HG03175 (cell line): ENCODE measurements at regions not wholly inside any gene's neighbourhood (a gene's known extent, or its start where the extent isn't known, plus 50 kb on each side); places are given as distances from the start of the nearest gene placed in this dataset.
"Not testable (repeated sequence)": the region's sequence is repeated elsewhere in the genome, so short reads cannot be mapped to it uniquely, and the experiment has no call there.

ENCODE experiments used
- ATAC-seq: cut with Tn5 transposase; IDR thresholded peaks from one replicate; pipeline ENCODE4 v1.9.1; 2021; ENCODE audit warnings: mild to moderate bottlenecking, moderate library complexity; ENCODE audit not compliant: unreplicated experiment

GRCh38 chr14:71618047-71618446 lies 314.2 kb upstream of the RGS6 start:
- ATAC-seq = no peak

GRCh38 chr14:71618716-71619115 lies 313.5 kb upstream of the RGS6 start:
- ATAC-seq = no peak

GRCh38 chr14:71619472-71619871 lies 312.8 kb upstream of the RGS6 start:
- no peak for ATAC-seq

GRCh38 chr14:71620401-71620800 lies 311.8 kb upstream of the RGS6 start:
- no peak for ATAC-seq

DNA sequence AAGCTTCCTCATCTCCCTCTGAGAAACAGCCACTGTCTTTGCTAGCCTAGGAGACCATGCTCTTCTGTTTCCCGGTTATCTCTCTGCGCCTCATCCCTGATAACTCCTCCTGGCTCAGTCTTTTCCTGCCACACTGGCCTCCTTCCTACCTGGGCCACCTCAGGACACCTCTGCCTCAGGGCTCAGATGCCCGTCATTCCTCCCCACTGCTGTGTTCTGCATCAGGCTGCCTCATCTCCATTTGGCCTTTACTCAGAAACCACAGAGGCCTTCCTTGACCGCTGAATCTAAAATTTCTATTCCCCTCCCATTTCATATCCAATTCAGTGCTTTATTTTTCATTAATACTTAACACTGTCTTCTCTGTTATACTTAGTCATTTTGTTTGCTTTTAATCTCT lies 311.0 kb upstream of the RGS6 start:
- ATAC-seq = no peak

DNA sequence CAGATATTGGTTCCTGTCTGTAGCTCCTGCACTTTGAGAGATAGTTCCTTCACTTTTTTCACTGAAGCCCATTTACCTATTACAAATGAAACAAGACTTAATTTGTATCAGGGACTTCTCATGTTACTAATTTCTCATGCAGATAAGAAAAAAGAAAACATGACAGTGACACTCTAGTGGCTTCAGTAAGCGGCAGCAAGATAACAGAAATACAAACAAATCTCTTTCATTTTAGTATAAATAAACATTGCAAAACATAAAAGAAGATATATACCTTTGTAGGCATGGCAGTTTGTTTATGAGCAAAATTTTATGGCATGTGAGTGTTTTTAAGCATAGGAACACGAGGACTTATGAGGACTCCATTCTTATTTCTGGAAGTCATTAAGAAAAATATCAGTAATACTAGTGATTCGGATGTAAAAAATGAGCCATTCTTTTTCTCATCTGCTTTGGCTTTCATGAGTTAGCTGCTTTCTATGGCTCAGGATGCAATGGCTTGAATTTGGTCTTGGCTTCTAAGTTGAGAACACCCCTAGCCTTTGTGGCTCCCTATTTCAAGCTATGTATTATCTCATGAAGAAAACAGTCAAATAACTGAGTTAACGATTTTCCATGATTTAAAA lies 310.1 kb upstream of the RGS6 start:
- ATAC-seq = no peak

GRCh38 chr14:71623939-71624338 lies 308.3 kb upstream of the RGS6 start:
- ATAC-seq = no peak

GRCh38 chr14:71625175-71625574 lies 307.1 kb upstream of the RGS6 start:
- ATAC-seq = no peak

DNA sequence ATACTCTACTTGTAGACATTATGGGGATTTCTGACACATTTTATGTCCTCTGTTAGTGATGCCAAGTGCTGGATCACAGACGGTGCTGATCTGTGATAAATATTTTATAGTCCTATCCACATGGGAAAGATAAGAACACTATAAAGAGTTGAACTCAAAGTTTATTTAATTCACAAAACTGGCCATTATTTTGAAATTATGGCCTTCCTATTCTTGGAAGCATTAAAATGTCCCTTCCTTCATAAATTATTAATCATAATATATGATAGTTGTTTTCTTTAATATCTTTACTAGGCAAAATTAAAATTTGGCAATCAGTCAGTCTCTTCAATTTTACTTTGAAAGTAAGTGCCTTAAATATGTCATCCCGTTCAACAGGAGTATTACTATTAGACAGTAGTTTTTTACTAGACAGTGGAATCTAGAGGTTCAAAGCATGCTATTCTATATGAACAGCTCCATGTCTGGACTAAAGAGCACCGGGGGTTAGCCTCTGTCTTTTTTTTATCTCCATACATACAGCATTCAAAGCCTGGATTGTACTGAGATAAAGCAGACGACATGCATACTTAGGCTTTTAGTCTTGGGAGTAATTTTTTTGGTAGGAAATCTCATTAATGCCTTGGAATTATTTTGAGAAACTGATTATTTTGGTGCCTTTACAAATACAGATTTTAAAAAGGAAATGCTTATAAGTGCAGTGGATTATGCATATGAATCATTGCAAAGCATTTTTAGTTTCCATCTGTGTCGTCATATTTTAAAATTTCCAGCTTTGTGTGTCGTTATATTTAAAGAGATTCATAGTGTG lies 306.1 kb upstream of the RGS6 start:
- ATAC-seq = no peak

- no peak for ATAC-seq
Observed at GRCh38 chr14:71628433-71628832, 303.8 kb upstream of the RGS6 start.

DNA sequence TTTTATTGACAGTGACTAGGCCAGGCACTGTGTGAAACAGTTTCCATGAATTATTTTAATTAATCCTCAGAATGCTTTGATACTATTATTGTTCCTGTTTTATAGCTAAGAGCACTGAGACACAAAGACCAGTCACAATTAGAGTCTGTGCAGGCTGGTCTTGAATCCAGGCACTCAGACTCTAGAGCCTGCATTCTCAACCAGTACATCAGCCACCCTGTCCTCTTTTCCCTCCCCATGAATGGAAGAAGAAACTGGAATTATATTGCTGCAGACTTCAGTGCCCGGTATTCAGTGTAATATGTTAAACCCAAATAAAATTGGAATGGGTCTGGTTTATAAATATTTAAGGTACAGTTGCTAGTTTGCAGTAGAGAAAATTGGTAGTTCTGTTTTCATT lies 303.0 kb upstream of the RGS6 start:
- ATAC-seq = no peak

DNA sequence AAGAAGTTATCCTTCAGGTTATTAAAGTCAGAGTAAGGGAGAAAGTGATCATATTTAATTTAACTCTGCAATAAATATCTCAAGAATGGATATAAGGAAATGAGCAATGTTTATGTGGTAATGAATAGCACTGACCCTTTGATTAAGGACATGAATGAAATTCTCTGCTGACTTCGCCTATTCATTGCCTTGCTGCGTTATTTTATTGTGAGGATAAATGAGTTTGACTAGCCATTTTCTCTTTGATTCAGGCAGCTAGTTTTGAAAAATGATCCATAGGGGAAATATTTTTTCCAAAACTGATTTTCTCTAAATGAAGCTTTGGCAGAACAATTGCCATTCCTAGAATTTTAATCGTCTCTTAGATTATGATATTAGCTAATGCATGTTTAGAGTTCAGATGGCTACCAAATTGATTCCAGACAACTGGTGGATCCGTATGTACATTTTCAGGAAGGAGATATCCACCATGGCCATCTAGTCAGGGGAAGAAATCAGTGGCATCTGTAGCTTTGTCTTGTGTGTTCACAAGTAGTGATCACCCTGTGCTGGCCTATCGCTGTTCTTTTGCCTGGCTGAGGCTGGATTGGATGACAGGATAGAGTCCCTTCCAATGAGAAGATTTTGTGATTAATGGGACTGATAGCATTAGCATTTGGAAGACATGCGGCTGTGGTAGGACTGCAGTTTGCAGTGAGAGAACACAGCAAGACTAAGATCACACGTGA lies 302.3 kb upstream of the RGS6 start:
- ATAC-seq = no peak

DNA sequence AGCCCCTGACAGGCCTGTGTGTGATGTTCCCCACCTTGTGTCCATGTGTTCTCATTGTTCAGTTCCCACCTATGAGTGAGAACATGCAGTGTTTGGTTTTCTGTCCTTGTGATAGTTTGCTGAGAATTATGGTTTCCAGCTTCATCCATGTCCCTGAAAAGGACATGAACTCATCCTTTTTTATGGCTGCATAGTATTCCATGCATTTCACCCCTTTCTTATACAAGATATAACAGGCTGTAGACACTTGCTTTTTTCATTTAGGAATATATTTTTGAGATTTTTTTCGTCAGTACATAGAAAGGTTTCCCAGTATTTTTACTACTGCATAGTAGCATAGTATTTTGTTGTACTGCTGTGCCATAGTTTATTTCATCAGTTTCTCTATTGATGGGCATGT lies 301.2 kb upstream of the RGS6 start:
- not testable (repeated sequence) for ATAC-seq

DNA sequence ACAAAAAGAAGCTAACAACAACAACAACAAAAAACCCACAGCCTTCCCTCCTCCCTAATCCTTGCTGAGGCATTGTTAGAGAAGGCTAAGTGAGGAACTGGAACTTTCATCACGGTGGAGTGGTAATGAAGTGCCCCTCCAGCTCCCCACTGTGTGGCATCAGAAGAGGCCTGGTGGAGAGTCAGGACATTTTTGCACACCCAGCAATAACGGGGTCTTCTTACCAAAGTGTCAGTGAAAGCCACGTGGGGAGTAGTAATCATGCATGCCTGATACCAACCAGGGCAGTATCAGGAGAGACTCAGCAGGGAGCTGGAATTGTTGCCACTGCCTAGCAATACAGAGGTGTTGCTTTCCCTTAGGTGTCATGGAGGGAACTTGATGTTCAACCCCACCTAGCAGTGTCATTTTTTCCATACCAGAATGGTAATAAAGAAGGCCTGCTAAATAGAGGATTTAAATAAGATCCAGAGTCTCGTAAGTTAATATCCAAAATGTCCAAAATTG lies 299.7 kb upstream of the RGS6 start:
- ATAC-seq = no peak

GRCh38 chr14:71636076-71636475 lies 296.2 kb upstream of the RGS6 start:
- ATAC-seq = no peak

DNA sequence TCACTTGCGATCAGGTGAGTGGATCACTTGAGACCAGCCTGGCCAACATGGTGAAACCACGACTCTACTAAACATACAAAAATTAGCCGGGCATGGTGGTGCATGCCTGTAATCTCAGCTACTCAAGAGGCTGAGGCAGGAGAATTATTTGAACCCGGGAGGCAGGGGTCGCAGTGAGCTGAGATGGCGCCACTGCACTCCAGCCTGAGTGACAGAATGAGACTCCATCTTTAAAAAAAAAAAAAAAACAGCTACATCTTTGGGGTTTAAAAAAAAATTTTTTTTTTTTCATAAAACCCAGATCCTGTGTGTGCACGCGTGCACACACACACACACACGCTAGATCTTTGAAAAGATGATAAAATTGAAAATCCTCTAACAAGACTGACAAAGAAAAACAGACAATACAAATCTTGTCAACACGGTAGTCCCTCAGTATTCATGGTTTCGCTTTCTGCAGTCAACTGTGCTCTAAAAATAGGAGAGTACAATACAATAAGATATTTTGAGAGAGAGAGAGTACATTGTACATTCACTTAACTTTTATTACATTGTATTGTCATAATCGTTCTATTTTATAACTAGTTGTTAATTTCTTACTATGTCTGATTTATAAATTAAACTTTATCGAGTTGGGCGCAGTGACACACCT lies 295.3 kb upstream of the RGS6 start:
- no peak for ATAC-seq

- ATAC-seq = no peak
Observed at GRCh38 chr14:71638523-71639196, 293.6 kb upstream of the RGS6 start.

DNA sequence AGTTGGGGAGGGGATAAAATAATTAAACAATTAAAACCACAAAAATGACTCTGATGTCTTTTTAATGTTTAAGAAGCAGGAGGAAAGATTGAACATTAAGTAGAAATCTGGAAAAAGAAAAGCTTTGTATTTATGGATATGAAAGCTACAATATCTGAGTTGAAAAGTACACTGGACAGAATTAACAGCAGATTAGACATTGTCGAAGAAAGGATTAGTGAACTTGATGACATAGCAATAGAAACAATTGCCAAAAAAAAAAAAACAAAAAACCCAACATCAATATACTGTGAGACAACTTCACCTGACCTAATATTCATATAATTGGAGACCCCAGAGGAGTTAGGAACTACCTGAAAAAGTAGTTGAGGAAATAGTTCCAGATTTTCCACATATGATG lies 289.5 kb upstream of the RGS6 start:
- no peak for ATAC-seq

DNA sequence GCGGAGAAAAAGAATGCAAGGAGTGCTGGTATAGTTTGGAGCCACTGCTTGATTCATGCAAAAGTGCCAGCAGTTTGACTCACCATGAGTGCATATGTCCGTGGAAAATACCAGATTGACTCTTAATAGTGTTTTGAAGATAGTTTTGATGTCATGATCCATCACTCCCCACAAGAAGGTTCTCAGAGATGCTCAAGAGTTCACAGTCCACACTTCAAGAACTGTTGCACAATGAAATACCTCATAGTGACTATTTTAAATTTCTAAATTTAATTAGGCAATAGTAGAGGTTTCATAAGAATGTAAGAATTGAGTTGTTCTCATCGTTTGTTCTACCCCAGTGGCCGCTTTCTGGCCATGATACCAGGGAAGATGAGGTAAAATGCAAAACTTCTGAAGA lies 286.6 kb upstream of the RGS6 start:
- ATAC-seq = no peak

DNA sequence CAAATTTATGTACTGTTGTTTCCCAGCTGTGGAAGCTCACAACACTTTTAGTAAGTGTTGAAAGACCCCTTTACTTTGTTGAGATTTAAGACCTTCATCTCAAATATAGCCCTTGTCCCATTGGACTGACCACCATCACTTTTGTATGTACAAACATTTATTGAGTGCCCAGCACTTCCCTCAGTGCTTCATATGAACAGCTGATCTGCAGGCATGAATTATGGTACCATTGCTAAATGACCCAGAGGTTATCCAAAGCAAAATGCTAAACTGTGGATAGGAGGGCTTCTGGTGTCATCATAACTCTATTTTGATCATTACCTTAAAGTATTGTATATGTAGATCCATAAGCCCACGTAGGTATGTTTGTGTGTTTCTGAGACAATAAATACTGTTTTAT lies 285.7 kb upstream of the RGS6 start:
- ATAC-seq = no peak
